Activated CD8-positive, alpha-beta memory T cell treated with anti-CD3 and anti-CD28 coated beads, Interleukin-2, amount 50 U/mL, for 24 hours (primary cell): ENCODE measurements at regions not wholly inside any gene's neighbourhood (a gene's known extent, or its start where the extent isn't known, plus 50 kb on each side); places are given as distances from the start of the nearest gene placed in this dataset.
"Not testable (repeated sequence)": the region's sequence is repeated elsewhere in the genome, so short reads cannot be mapped to it uniquely, and the experiment has no call there.

Experiments
- DNase-seq: peaks from one replicate; pipeline ENCODE4 v3.0.0-alpha.2; 2020; ENCODE audit errors: extremely low read depth

- DNase-seq, result no peak
Observed at GRCh38 chr2:2798337-2798736, 467.3 kb upstream of the MYT1L start.

GRCh38 chr2:2797797-2798196 lies 466.7 kb upstream of the MYT1L start:
- DNase-seq, result no peak

GRCh38 chr2:2796207-2796606 lies 465.1 kb upstream of the MYT1L start:
- no peak for DNase-seq

- DNase-seq, result no peak
Observed at GRCh38 chr2:2795438-2796091, 464.5 kb upstream of the MYT1L start.

GRCh38 chr2:2793925-2794560 lies 463.0 kb upstream of the MYT1L start:
- DNase-seq, result no peak

- no peak for DNase-seq
Observed at GRCh38 chr2:2793514-2793913, 462.4 kb upstream of the MYT1L start.

GRCh38 chr2:2791606-2792005 lies 460.5 kb upstream of the MYT1L start:
- DNase-seq, result no peak

- DNase-seq, result no peak
Observed at GRCh38 chr2:2791031-2791430, 460.0 kb upstream of the MYT1L start.

GRCh38 chr2:2788076-2788475 lies 457.0 kb upstream of the MYT1L start:
- DNase-seq, result no peak

- no peak for DNase-seq
Observed at GRCh38 chr2:2787301-2787907, 456.3 kb upstream of the MYT1L start.

- no peak for DNase-seq
Observed at GRCh38 chr2:2782007-2782406, 450.9 kb upstream of the MYT1L start.

GRCh38 chr2:2779727-2780126 lies 448.7 kb upstream of the MYT1L start:
- no peak for DNase-seq

- DNase-seq, result no peak
Observed at GRCh38 chr2:2777876-2778275, 446.8 kb upstream of the MYT1L start.

GRCh38 chr2:2777213-2777612 lies 446.1 kb upstream of the MYT1L start:
- DNase-seq, result no peak

- no peak for DNase-seq
Observed at GRCh38 chr2:2775018-2775417, 443.9 kb upstream of the MYT1L start.

GRCh38 chr2:2773692-2774091 lies 442.6 kb upstream of the MYT1L start:
- no peak for DNase-seq

- not testable (repeated sequence) for DNase-seq
Observed at GRCh38 chr2:2773080-2773479, 442.0 kb upstream of the MYT1L start.

GRCh38 chr2:2771721-2772411 lies 440.8 kb upstream of the MYT1L start:
- DNase-seq, result no peak

GRCh38 chr2:2769481-2770431 lies 438.7 kb upstream of the MYT1L start:
- DNase-seq, result no peak

- no peak for DNase-seq
Observed at GRCh38 chr2:2768476-2768875, 437.4 kb upstream of the MYT1L start.

GRCh38 chr2:2767837-2768236 lies 436.8 kb upstream of the MYT1L start:
- DNase-seq, result no peak
